B cell (primary cell): ENCODE measurements at regions not wholly inside any gene's neighbourhood (a gene's known extent, or its start where the extent isn't known, plus 50 kb on each side); places are given as distances from the start of the nearest gene placed in this dataset.

Experiments
- ATAC-seq: fragments of 200-7000 bp; cut with Tn5 transposase; one replicate; pipeline ENCODE4 v1.10.0; 2021; ENCODE audit warnings: low read depth, mild to moderate bottlenecking, moderate number of reproducible peaks, moderate library complexity
- CTCF ChIA-PET: fragments of 350-600 bp; sonication (Branson Sonifier 250); formaldehyde crosslinking; loops from one replicate; lab custom pipeline; 2021; ENCODE audit warnings: antibody characterized with exemption, inconsistent platforms; lab: Charles Lee
- POLR2A ChIA-PET: fragments of 350-600 bp; sonication (Branson Sonifier 250); formaldehyde crosslinking; loops from one replicate; lab custom pipeline; 2021; ENCODE audit warnings: antibody characterized with exemption; lab: Charles Lee
- DNase-seq: peaks from one replicate; pipeline ENCODE4 v3.0.0; 2013
- H2AFZ ChIP-seq: 2 replicates; pipeline ENCODE4 v1.6.1; 2012; ENCODE audit warnings: mild to moderate bottlenecking, low read depth, low read length; ENCODE audit not compliant: insufficient read depth, poor library complexity, severe bottlenecking
- H3K27ac ChIP-seq, 2 donors: 1 replicate in 1 of 2; 2 replicates in 1 of 2; pipeline ENCODE4 v1.5.1; 2012 to 2013; ENCODE audit warnings: low read length in 2 of 2, mild to moderate bottlenecking in 2 of 2, moderate library complexity in 1 of 2
- H3K27me3 ChIP-seq, 4 experiments: fragments of 200-600 bp in 1 of 4; sonication (generic) in 1 of 4; replicated peaks in 1 of 4; 1 replicate in 2 of 4; 2 replicates in 2 of 4; pipeline versions ENCODE4 v1.6.1 to v1.7.0; 2013 to 2016; ENCODE audit warnings: low read length in 3 of 4, mild to moderate bottlenecking in 2 of 4, mixed read lengths in 1 of 4, moderate library complexity in 1 of 4; ENCODE audit not compliant: insufficient read depth in 4 of 4, control insufficient read depth in 3 of 4; ENCODE audit errors: control extremely low read depth in 1 of 4
- H3K36me3 ChIP-seq, 2 experiments: replicated peaks in 1 of 2; 1 replicate in 1 of 2; 2 replicates in 1 of 2; pipeline versions ENCODE4 v1.6.1 to v1.7.1; 2013; ENCODE audit warnings: low read length in 1 of 2; ENCODE audit not compliant: insufficient read depth in 2 of 2, control insufficient read depth in 1 of 2; ENCODE audit errors: control extremely low read depth in 1 of 2, extremely low read depth in 1 of 2
- H3K4me1 ChIP-seq, 2 donors: fragments of 200-600 bp in 1 of 2; sonication (generic) in 1 of 2; 1 replicate in 1 of 2; 2 replicates in 1 of 2; pipeline versions ENCODE4 v1.5.1 to v1.6.1; 2013 to 2017; ENCODE audit warnings: low read length in 2 of 2; ENCODE audit not compliant: control insufficient read depth in 2 of 2, insufficient read depth in 2 of 2
- H3K4me2 ChIP-seq: replicated peaks from 2 replicates; pipeline ENCODE3; 2012; ENCODE audit warnings: mild to moderate bottlenecking, low read depth, low read length; ENCODE audit not compliant: poor library complexity, severe bottlenecking
- H3K4me3 ChIP-seq, 5 experiments: fragments of 200-600 bp in 1 of 5; sonication (generic) in 1 of 5; 1 replicate in 3 of 5; 2 replicates in 2 of 5; pipeline versions ENCODE4 v1.5.1 to v1.7.0; 2011 to 2016; ENCODE audit warnings: low read length in 4 of 5, mild to moderate bottlenecking in 4 of 5, low read depth in 2 of 5, control low read depth in 1 of 5, moderate library complexity in 1 of 5; ENCODE audit not compliant: insufficient read depth in 1 of 5; ENCODE audit errors: control extremely low read depth in 1 of 5, extremely low read depth in 1 of 5
- H3K79me2 ChIP-seq: fragments of 200-600 bp; sonication (generic); one replicate; pipeline ENCODE4 v1.6.0; 2016; ENCODE audit warnings: low read length; ENCODE audit not compliant: control insufficient read depth, insufficient read depth
- H3K9ac ChIP-seq: fragments of 200-600 bp; sonication (generic); 2 replicates; pipeline ENCODE4 v1.6.1; 2017; ENCODE audit warnings: mild to moderate bottlenecking, low read length, moderate library complexity
- H3K9me3 ChIP-seq, 3 donors: one replicate each; pipeline versions ENCODE4 v1.6.1 to v1.7.1; 2013; ENCODE audit warnings: low read length in 2 of 3; ENCODE audit not compliant: control insufficient read depth in 2 of 3, insufficient read depth in 1 of 3; ENCODE audit errors: control extremely low read depth in 1 of 3
- H4K20me1 ChIP-seq: 2 replicates; pipeline ENCODE4 v1.6.0; 2012; ENCODE audit warnings: mild to moderate bottlenecking, low read length; ENCODE audit not compliant: insufficient read depth, control insufficient read depth, poor library complexity, severe bottlenecking
- H3K27ac Mint-ChIP-seq: one replicate; pipeline ENCODE4 v1.8.0; 2021; ENCODE audit warnings: mixed read lengths
- H3K27me3 Mint-ChIP-seq: one replicate; pipeline ENCODE4 v1.8.0; 2021; ENCODE audit warnings: mixed read lengths
- H3K4me1 Mint-ChIP-seq: one replicate; pipeline ENCODE4 v1.8.0; 2021; ENCODE audit warnings: mixed read lengths
- H3K4me3 Mint-ChIP-seq: one replicate; pipeline ENCODE4 v1.8.0; 2021; ENCODE audit warnings: mixed read lengths
- H3K9me3 Mint-ChIP-seq: one replicate; pipeline ENCODE4 v1.8.0; 2022; ENCODE audit warnings: mixed read lengths; ENCODE audit not compliant: insufficient read depth
- CTCF ChIP-seq: fragments of 200-600 bp; IDR thresholded peaks from one replicate; pipeline ENCODE4 v1.8.0; 2022; ENCODE audit warnings: antibody characterized with exemption, mild to moderate bottlenecking
- EZH2 ChIP-seq: IDR thresholded peaks from 2 replicates; pipeline ENCODE4 v1.6.1; 2012; ENCODE audit warnings: borderline replicate concordance, low read depth, mild to moderate bottlenecking, moderate library complexity, low read length; ENCODE audit not compliant: insufficient read depth, poor library complexity, severe bottlenecking
- WGBS: methylation state at CpG from one replicate; pipeline ENCODE4 v1.1.5; 2013; ENCODE audit warnings: missing lambda C conversion rate; ENCODE audit not compliant: insufficient coverage; 5-methylcytosine and 5-hydroxymethylcytosine counted together
- intact Hi-C: fragments of 100-400 bp; cut with micrococcal nuclease; formaldehyde crosslinking; loops from one replicate; pipeline ENCODE4 v1.10.0; 2022

GRCh38 chr21:15410853-15411252 is 318.9 kb upstream of the USP25 start:
- peaks cover 6% of the 10 kb centered on the region for H3K9me3 Mint-ChIP-seq
- H4K20me1 ChIP-seq = no peaks in the 10 kb centered on the region
- no peak overlapping the region for H3K4me2 ChIP-seq
- DNase-seq (no peak), ATAC-seq (no peak)
- H3K4me3 Mint-ChIP-seq = no peak overlapping the region
- no peaks in the 10 kb centered on the region for H3K27me3 Mint-ChIP-seq
- H3K27ac ChIP-seq = no peak overlapping the region
- ChIA-PET CTCF (no interaction called here), POLR2A (no interaction called here)
- no peaks in the 10 kb centered on the region for H3K79me2 ChIP-seq
- H2AFZ ChIP-seq = no peak overlapping the region
- no peaks in the 10 kb centered on the region for H3K4me1 ChIP-seq
- intact Hi-C loops = no loop called here
- no peak overlapping the region for H3K27ac Mint-ChIP-seq
- no peaks in the 10 kb centered on the region for H3K4me1 Mint-ChIP-seq
- H3K9me3 ChIP-seq = no peaks in the 10 kb centered on the region
- no CpG with 5 or more reads among the region's 3 CpGs for WGBS
- no peak for TF ChIP-seq CTCF
- TF ChIP-seq EZH2 = no peak
- H3K27me3 ChIP-seq = no peaks in the 10 kb centered on the region
- no peak overlapping the region for H3K4me3 ChIP-seq
- H3K36me3 ChIP-seq = no peaks in the 10 kb centered on the region
- H3K9ac ChIP-seq = no peak overlapping the region

- Histone ChIP-seq H4K20me1 (no peaks in the 10 kb centered on the region), H3K9ac (no peak overlapping the region), H2AFZ (no peak overlapping the region), H3K27me3 (no peaks in the 10 kb centered on the region), H3K9me3 (no peaks in the 10 kb centered on the region), H3K79me2 (no peaks in the 10 kb centered on the region), H3K27ac (no peak overlapping the region), H3K4me1 (no peaks in the 10 kb centered on the region), H3K4me3 (no peak overlapping the region), H3K4me2 (no peak overlapping the region), H3K36me3 (no peaks in the 10 kb centered on the region)
- no peak for ATAC-seq
- intact Hi-C loops = no loop called here
- CTCF ChIA-PET = no interaction called here
- TF ChIP-seq EZH2 (no peak), CTCF (no peak)
- no peak for DNase-seq
- Mint-ChIP-seq H3K4me3 (no peak overlapping the region), H3K27ac (no peak overlapping the region), H3K4me1 (no peaks in the 10 kb centered on the region), H3K9me3 (peaks cover 6% of the 10 kb centered on the region), H3K27me3 (no peaks in the 10 kb centered on the region)
- POLR2A ChIA-PET = no interaction called here
- no CpG with 5 or more reads among the region's 1 CpG for WGBS
Observed at GRCh38 chr21:15414057-15414456, 315.7 kb upstream of the USP25 start.
